Transverse colon (tissue), 4 donors: ENCODE measurements at regions not wholly inside any gene's neighbourhood (a gene's known extent, or its start where the extent isn't known, plus 50 kb on each side); places are given as distances from the start of the nearest gene placed in this dataset.
"Not testable (repeated sequence)": the region's sequence is repeated elsewhere in the genome, so short reads cannot be mapped to it uniquely, and the experiment has no call there.

Experiments
- DNase-seq: peaks from one replicate; pipeline ENCODE4 v3.0.0-alpha.2; 2019
- H3K27ac ChIP-seq, 4 donors: fragments of 200-600 bp; sonication (generic); 2 replicates each; pipeline ENCODE4 v1.5.1; 2016 to 2018; ENCODE audit warnings: inconsistent platforms in 4 of 4
- H3K27me3 ChIP-seq: fragments of 200-600 bp; sonication (generic); 2 replicates; pipeline ENCODE4 v1.5.1; 2017; ENCODE audit warnings: inconsistent platforms
- H3K36me3 ChIP-seq, 4 donors: fragments of 200-600 bp; sonication (generic); 2 replicates each; pipeline ENCODE4 v1.5.1; 2017 to 2019; ENCODE audit warnings: inconsistent platforms in 4 of 4
- H3K4me1 ChIP-seq, 4 donors: fragments of 200-600 bp; sonication (generic); 2 replicates each; pipeline ENCODE4 v1.5.1; 2017 to 2020; ENCODE audit warnings: inconsistent platforms in 4 of 4
- H3K4me3 ChIP-seq, 4 donors: fragments of 200-600 bp; sonication (generic); 1 replicate in 1 of 4; 2 replicates in 3 of 4; pipeline versions ENCODE4 v1.5.1 to v1.6.1; 2017 to 2019; ENCODE audit warnings: inconsistent platforms in 4 of 4
- H3K9me3 ChIP-seq, 2 donors: fragments of 200-600 bp; sonication (generic); 2 replicates each; pipeline ENCODE4 v1.5.1; 2017 to 2019; ENCODE audit warnings: inconsistent platforms in 2 of 2
- CTCF ChIP-seq, 5 experiments: fragments of 200-600 bp in 3 of 5; fragments of 450-650 bp in 2 of 5; sonication (generic) in 3 of 5; IDR thresholded peaks; 1 replicate in 2 of 5; 2 replicates in 3 of 5; pipeline ENCODE4 v1.5.1; 2016 to 2017; ENCODE audit warnings: antibody characterized with exemption in 5 of 5, inconsistent platforms in 3 of 5, mild to moderate bottlenecking in 2 of 5, moderate library complexity in 1 of 5
- EP300 ChIP-seq: sonication (generic); formaldehyde crosslinking; IDR thresholded peaks from one replicate; pipeline ENCODE4 v1.6.1; 2017; ENCODE audit warnings: antibody characterized with exemption, low read depth
- POLR2A ChIP-seq: fragments of 450-650 bp; IDR thresholded peaks from one replicate; pipeline ENCODE4 v1.6.1; 2016; ENCODE audit warnings: antibody characterized with exemption, mild to moderate bottlenecking, moderate library complexity
- POLR2AphosphoS5 ChIP-seq, 3 donors: sonication (generic); formaldehyde crosslinking; IDR thresholded peaks; one replicate each; pipeline ENCODE4 v1.6.1; 2016; ENCODE audit warnings: antibody characterized with exemption in 3 of 3
- WGBS, 2 donors: methylation state at CpG; one replicate each; pipeline ENCODE4 v1.1.5; 2018; ENCODE audit warnings: low coverage in 1 of 2; 5-methylcytosine and 5-hydroxymethylcytosine counted together
- in situ Hi-C, 4 donors: fragments of 200-750 bp; cut with MboI; loops; one replicate each; pipeline versions ENCODE4 v1.15.0 to v1.15.1; 2017; ENCODE audit warnings: low sequenced_read_pairs in 3 of 4, low pct_ligation_motif_present in 1 of 4, low pct_unique_long_range_greater_than_20kb in 1 of 4
- intact Hi-C: fragments of 100-400 bp; cut with DNase I; formaldehyde crosslinking; loops from one replicate; pipeline ENCODE4 v1.15.1; 2023; ENCODE audit warnings: low total_unique reads

- Histone ChIP-seq H3K4me3 (no peak overlapping the region), H3K9me3 (peaks cover 23 to 24% of the 10 kb centered on the region in 2 donors), H3K36me3 (no peaks in the 10 kb centered on the region), H3K27me3 (no peaks in the 10 kb centered on the region), H3K4me1 (no peaks in the 10 kb centered on the region), H3K27ac (no peak overlapping the region)
- in situ Hi-C loops = loop anchor here in 1 of 4 donors (25.0 kb wide), 1 partner anchor 164 kb away; no protein-coding TSS in a partner anchor
- intact Hi-C loops = no loop called here
- 79% methylated on average over 3 of the region's 3 CpGs; no CpG with 5 or more reads in 1 of the 2 donors for WGBS, 2 donors
- TF ChIP-seq POLR2A (no peak), EP300 (no peak), POLR2AphosphoS5 (IDR thresholded peaks at IDR 0.05) (no peak), CTCF (IDR thresholded peaks at IDR 0.05) (no peak)
- no peak for DNase-seq
Measured at GRCh38 chr15:44873103-44873502, 83.4 kb upstream of the TERB2 start.

DNA sequence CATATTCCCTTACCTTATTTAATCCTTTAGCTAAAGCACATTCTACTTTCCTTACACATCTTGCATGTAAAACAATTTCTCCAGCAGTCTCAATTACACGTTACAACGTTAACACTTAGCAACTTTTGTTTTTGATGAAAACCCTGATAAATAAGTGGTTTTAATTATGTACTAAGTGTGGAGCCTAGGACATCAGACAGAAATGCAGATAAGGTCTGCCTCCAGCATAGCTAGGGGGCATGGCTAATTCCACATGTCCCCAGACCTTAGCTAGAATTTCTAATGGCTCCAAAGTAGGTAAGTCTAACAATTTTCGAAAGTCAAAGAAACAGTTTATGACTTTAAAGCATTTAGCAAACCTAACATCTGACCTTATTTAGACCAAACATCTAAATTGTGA lies 77.4 kb upstream of the TERB2 start:
- TF ChIP-seq EP300 (no peak), CTCF (IDR thresholded peaks at IDR 0.05) (no peak), POLR2A (no peak), POLR2AphosphoS5 (IDR thresholded peaks at IDR 0.05) (no peak)
- H3K36me3 ChIP-seq = no peaks in the 10 kb centered on the region
- no peaks in the 10 kb centered on the region for H3K27me3 ChIP-seq
- in situ Hi-C loops (no loop called here), intact Hi-C loops (no loop called here)
- DNase-seq = no peak
- 83 to 86% methylated on average over 3 of the region's 3 CpGs for WGBS, 2 donors
- peaks cover 24 to 34% of the 10 kb centered on the region in 2 donors for H3K9me3 ChIP-seq
- no peaks in the 10 kb centered on the region for H3K4me1 ChIP-seq
- no peak overlapping the region for H3K27ac ChIP-seq
- no peak overlapping the region for H3K4me3 ChIP-seq

DNA sequence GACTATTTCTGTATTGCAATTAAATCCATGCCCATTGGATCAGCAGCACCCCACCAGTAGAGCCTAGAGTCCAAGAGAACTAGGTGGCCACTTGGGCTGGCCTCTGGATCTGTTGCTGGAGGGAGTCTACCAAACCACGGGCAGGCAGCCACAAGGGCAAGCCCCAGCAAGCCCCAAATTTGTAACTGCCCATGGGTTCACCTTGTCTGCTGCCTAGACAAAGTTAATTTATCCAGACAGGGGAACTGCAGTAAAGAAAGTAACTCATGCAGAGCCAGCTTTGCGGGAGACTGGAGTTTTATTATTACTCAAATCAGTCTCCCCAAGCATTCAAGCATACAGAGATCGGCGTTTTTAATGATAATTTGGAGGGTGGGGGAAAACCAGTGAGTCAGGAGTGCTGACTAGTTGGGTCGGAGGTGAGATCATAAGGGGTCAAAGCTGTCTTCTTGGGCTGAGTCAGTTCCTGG lies 74.0 kb upstream of the TERB2 start:
- H3K9me3 ChIP-seq = peaks cover 7 to 16% of the 10 kb centered on the region in 2 donors
- no peaks in the 10 kb centered on the region for H3K4me1 ChIP-seq
- WGBS, 2 donors = 25 to 74% methylated on average over 1 to 5 of the region's 5 CpGs
- no peaks in the 10 kb centered on the region for H3K27me3 ChIP-seq
- in situ Hi-C loops = no loop called here
- no peak for DNase-seq
- no peak overlapping the region for H3K4me3 ChIP-seq
- H3K27ac ChIP-seq = no peak overlapping the region
- TF ChIP-seq POLR2A (no peak), EP300 (no peak), CTCF (IDR thresholded peaks at IDR 0.05) (no peak)
- H3K36me3 ChIP-seq = no peaks in the 10 kb centered on the region
- intact Hi-C loops = no loop called here

DNA sequence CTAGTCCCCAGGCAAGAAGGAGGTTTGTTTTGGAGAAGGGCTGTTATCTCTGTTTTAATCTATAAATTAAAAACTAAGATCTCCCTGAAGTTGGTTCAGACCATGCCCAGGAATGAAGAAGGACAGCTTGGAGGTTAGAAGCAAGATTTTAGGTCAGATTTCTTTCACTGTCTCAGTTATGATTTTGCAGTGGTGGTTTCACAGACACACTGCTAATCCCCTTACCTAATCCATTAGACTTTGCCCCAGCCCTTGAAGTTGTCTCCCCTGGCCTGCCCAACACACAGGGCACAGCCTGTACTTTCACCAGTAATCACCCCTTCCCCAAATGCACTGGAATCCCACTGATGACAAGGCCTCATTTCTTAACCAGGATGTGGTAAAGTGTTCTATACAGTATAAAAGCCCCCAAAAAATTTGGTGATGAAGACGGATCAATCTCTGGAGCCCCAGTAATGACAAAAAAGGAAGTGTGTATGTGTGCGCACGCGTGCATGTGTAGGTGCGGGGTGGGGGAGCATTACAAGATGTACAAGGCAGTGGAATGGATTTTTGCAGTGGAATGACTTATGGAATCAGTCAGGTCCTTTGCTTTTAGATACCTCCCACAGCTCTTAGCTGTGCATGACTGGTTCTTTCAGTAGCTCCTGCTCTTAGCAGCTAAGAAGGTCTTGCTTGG lies 73.1 kb upstream of the TERB2 start:
- Histone ChIP-seq H3K4me1 (no peaks in the 10 kb centered on the region), H3K9me3 (peaks cover 0 to 8% of the 10 kb centered on the region in 2 donors), H3K4me3 (no peak overlapping the region), H3K27me3 (no peaks in the 10 kb centered on the region), H3K36me3 (no peaks in the 10 kb centered on the region), H3K27ac (no peak overlapping the region)
- no peak for DNase-seq
- intact Hi-C loops (no loop called here), in situ Hi-C loops (no loop called here)
- WGBS, 2 donors = 68 to 83% methylated on average over 5 of the region's 5 CpGs
- no peak for TF ChIP-seq POLR2A
- no peak for TF ChIP-seq EP300
- TF ChIP-seq CTCF (IDR thresholded peaks at IDR 0.05) = no peak
- no peak for TF ChIP-seq POLR2AphosphoS5 (IDR thresholded peaks at IDR 0.05)

GRCh38 chr15:44898890-44899651 lies 57.4 kb upstream of the TERB2 start:
- in situ Hi-C loops, H3K27me3 ChIP-seq, H3K4me1 ChIP-seq, H3K9me3 ChIP-seq, H3K36me3 ChIP-seq, H3K4me3 ChIP-seq, DNase-seq, H3K27ac ChIP-seq, intact Hi-C loops: not testable (repeated sequence)
- WGBS, 2 donors = 70 to 100% methylated on average over 1 to 2 of the region's 4 CpGs

- H3K36me3 ChIP-seq, H3K4me1 ChIP-seq, H3K27ac ChIP-seq, intact Hi-C loops, H3K9me3 ChIP-seq, in situ Hi-C loops, H3K4me3 ChIP-seq, DNase-seq, H3K27me3 ChIP-seq: not testable (repeated sequence)
- 65% methylated on average over 2 of the region's 2 CpGs; no CpG with 5 or more reads in 1 of the 2 donors for WGBS, 2 donors
Measured at GRCh38 chr15:44899775-44900174, 56.7 kb upstream of the TERB2 start.
